ENCODE measurements at regions not wholly inside any gene's neighbourhood (a gene's known extent, or its start where the extent isn't known, plus 50 kb on each side); places are given as distances from the start of the nearest gene placed in this dataset.

DNA sequence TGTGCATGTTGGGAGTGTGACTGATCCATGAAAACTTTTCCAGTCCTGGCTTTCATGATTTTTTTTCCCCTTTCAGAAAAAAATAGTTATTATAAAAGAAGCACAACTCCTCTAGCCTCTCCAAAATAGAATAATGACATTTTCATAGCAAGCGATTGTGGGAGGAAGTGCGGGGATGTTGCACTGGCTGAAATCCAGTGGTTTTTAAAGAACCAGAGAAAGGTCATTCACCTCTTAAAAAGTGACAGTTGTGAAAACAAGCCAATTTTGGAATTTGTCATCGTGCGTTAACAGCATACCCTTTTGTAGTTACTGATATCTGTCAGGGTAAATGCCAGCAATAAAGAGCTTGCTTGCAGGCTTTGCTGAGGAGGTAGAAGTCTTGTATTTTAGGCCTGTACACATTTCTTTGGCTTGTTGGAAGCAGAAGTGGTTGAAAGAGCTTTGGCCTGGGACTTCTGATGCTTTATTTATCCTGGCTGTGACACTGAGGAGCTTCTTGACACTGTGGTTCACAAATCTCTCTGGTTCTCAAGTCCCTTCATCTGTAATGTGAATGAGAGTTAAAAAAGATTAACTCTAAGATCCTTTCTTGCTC is 545.9 kb downstream of the REEP3 start:
- intact Hi-C loops (cut with DNase I, micrococcal nuclease): no loop called here
- H3K36me3 ChIP-seq (ENCODE audit: low read depth): no peaks in the 10 kb centered on the region
- H3K4me3 ChIP-seq: no peak overlapping the region
- no peaks in the 10 kb centered on the region for H3K4me1 ChIP-seq (ENCODE audit: low read depth)
- ATAC-seq (no peak), DNase-seq (no peak)
- TF ChIP-seq, protein P1, sequence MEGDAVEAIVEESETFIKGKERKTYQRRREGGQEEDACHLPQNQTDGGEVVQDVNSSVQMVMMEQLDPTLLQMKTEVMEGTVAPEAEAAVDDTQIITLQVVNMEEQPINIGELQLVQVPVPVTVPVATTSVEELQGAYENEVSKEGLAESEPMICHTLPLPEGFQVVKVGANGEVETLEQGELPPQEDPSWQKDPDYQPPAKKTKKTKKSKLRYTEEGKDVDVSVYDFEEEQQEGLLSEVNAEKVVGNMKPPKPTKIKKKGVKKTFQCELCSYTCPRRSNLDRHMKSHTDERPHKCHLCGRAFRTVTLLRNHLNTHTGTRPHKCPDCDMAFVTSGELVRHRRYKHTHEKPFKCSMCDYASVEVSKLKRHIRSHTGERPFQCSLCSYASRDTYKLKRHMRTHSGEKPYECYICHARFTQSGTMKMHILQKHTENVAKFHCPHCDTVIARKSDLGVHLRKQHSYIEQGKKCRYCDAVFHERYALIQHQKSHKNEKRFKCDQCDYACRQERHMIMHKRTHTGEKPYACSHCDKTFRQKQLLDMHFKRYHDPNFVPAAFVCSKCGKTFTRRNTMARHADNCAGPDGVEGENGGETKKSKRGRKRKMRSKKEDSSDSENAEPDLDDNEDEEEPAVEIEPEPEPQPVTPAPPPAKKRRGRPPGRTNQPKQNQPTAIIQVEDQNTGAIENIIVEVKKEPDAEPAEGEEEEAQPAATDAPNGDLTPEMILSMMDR (IDR thresholded peaks at IDR 0.05): no peak
- no peaks in the 10 kb centered on the region for H3K9me3 ChIP-seq

DNA sequence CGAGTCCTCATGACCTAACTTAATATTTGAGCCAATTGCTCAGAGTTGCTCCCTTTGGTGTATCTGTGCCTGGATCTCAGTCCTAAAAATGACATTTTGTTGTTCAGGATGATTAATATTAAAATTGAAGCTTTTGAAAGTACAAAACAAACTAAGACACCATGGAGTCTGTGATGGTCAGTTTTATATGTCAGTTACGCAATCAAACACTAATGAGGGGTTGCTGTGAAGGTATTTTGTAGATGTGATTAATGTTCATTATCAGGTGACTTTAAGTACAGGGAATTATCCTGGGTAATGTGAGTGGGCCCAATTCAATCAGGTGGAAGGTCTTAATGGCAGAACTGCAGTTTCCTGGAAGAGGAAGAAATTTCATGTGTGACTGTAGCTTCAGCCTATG is 546.7 kb downstream of the REEP3 start:
- no peak overlapping the region for H3K4me3 ChIP-seq
- TF ChIP-seq, protein P1 (IDR thresholded peaks at IDR 0.05): no peak
- DNase-seq (no peak), ATAC-seq (no peak)
- H3K4me1 ChIP-seq (ENCODE audit: low read depth): no peaks in the 10 kb centered on the region
- intact Hi-C loops (cut with DNase I, micrococcal nuclease): no loop called here
- H3K36me3 ChIP-seq (ENCODE audit: low read depth): no peaks in the 10 kb centered on the region
- H3K9me3 ChIP-seq: no peaks in the 10 kb centered on the region

DNA sequence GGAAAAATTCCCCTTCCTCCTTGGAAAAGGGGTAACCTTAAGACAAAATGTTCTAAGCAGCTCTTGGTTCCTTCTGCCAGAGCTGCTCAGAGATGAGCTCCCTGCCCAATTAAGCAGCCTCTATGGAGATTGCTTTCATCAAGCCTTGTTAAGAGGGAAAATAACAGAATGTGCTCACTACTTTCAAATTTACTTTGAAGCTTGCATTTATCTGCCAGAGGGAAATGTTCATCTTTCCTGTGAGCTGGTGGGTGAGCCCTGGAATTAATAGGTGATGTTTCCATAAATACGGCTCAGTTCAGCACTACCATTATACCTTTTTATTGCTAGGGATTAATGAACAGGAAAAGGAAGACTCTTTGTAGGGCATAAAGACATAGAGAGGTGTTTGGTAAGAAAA is 549.0 kb downstream of the REEP3 start:
- TF ChIP-seq, protein P1 (IDR thresholded peaks at IDR 0.05): no peak
- intact Hi-C loops (cut with DNase I, micrococcal nuclease): no loop called here
- Histone ChIP-seq H3K9me3 (no peaks in the 10 kb centered on the region), H3K36me3 (ENCODE audit: low read depth) (no peaks in the 10 kb centered on the region), H3K4me1 (ENCODE audit: low read depth) (no peaks in the 10 kb centered on the region), H3K4me3 (no peak overlapping the region)
- ATAC-seq (no peak), DNase-seq (no peak)

DNA sequence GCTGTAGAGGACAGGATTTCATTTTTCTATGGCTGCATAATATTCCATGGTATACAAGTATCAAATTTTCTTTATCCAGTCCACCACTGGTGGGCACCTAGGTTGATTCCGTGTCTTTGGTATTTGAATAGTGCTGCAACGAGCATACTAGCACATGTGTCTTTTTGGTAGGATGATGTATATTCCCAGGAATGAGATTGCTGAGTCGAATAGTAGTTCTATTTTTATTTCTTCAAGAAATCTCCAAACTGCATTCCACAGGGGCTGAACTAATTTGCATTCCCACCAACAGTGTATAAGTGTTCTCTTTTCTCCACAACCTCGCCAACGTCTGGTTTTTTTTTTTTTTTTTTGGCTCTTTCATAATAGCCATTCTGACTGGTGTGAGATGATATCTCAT is 550.0 kb downstream of the REEP3 start:
- no peaks in the 10 kb centered on the region for H3K9me3 ChIP-seq
- TF ChIP-seq, protein P1 (IDR thresholded peaks at IDR 0.05): no peak
- H3K4me3 ChIP-seq: no peak overlapping the region
- H3K4me1 ChIP-seq (ENCODE audit: low read depth): no peaks in the 10 kb centered on the region
- DNase-seq: no peak
- no peaks in the 10 kb centered on the region for H3K36me3 ChIP-seq (ENCODE audit: low read depth)
- intact Hi-C loops (cut with DNase I, micrococcal nuclease): no loop called here
- no peak for ATAC-seq

DNA sequence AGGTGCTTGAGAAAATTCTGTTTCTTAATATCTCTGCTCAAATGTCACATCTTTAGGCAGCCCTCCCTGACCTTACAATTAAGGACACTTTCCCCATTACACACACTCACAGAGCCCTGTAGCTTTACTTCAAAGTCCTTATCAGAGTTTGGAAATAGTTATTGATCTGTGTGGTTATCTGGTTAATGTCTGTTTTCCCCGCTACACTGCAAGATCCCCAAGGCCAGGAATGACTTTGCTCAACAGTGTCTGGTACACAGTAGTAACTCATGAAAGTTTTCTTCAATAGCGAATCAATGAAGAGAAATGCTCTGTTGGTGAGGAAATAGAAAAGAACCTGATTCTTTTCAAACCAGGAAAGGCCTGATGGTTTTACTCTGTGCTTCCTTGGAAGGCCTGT is 554.4 kb downstream of the REEP3 start:
- no peak overlapping the region for H3K4me3 ChIP-seq
- H3K36me3 ChIP-seq (ENCODE audit: low read depth): no peaks in the 10 kb centered on the region
- TF ChIP-seq, protein P1 (IDR thresholded peaks at IDR 0.05): no peak
- DNase-seq: no peak
- no peak for ATAC-seq
- intact Hi-C loops (cut with DNase I, micrococcal nuclease): no loop called here
- H3K9me3 ChIP-seq: no peaks in the 10 kb centered on the region
- peaks cover 7% of the 10 kb centered on the region for H3K4me1 ChIP-seq (ENCODE audit: low read depth)
